ENCODE measurements at regions not wholly inside any gene's neighbourhood (a gene's known extent, or its start where the extent isn't known, plus 50 kb on each side); places are given as distances from the start of the nearest gene placed in this dataset.

- TF ChIP-seq, protein P1, sequence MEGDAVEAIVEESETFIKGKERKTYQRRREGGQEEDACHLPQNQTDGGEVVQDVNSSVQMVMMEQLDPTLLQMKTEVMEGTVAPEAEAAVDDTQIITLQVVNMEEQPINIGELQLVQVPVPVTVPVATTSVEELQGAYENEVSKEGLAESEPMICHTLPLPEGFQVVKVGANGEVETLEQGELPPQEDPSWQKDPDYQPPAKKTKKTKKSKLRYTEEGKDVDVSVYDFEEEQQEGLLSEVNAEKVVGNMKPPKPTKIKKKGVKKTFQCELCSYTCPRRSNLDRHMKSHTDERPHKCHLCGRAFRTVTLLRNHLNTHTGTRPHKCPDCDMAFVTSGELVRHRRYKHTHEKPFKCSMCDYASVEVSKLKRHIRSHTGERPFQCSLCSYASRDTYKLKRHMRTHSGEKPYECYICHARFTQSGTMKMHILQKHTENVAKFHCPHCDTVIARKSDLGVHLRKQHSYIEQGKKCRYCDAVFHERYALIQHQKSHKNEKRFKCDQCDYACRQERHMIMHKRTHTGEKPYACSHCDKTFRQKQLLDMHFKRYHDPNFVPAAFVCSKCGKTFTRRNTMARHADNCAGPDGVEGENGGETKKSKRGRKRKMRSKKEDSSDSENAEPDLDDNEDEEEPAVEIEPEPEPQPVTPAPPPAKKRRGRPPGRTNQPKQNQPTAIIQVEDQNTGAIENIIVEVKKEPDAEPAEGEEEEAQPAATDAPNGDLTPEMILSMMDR (optimal IDR thresholded peaks at IDR 0.05 in 1 of 3, IDR thresholded peaks at IDR 0.05 in 1 of 3, conservative IDR thresholded peaks at IDR 0.05 in 1 of 3; ENCODE audit: extremely low read depth in 1 of 3, insufficient read depth in 2 of 3, low read length in 3 of 3), result no peak
- TF ChIP-seq EZH2 (IDR thresholded peaks at IDR 0.05; ENCODE audit: low read length), result no peak
Measured at GRCh38 chr15:95565690-95566089, 764.8 kb upstream of the NR2F2 start.

Data from keratinocyte (primary cell).